Left lung (tissue), 4 donors: ENCODE measurements at regions not wholly inside any gene's neighbourhood (a gene's known extent, or its start where the extent isn't known, plus 50 kb on each side); places are given as distances from the start of the nearest gene placed in this dataset.

Source experiments
- ATAC-seq: fragments of 200-7000 bp; cut with Tn5 transposase; one replicate; pipeline ENCODE4 v1.9.1; 2020; ENCODE audit warnings: moderate library complexity
- DNase-seq, 4 donors: peaks; one replicate each; pipeline ENCODE4 v3.0.0-alpha.2; 2013 to 2020
- H3K27ac ChIP-seq, 2 donors: fragments of 200-600 bp; sonication (generic) in 1 of 2; one replicate each; pipeline versions ENCODE4 v1.5.0 to v1.8.0; 2020 to 2021
- H3K27me3 ChIP-seq, 2 donors: fragments of 200-600 bp; sonication (generic) in 1 of 2; one replicate each; pipeline versions ENCODE4 v1.5.0 to v1.8.0; 2020 to 2021
- H3K36me3 ChIP-seq, 2 donors: fragments of 200-600 bp; sonication (generic) in 1 of 2; one replicate each; pipeline versions ENCODE4 v1.5.0 to v1.8.0; 2020 to 2021
- H3K4me1 ChIP-seq, 2 donors: fragments of 200-600 bp; one replicate each; pipeline ENCODE4 v1.8.0; 2021
- H3K4me3 ChIP-seq, 2 donors: fragments of 200-600 bp; sonication (generic) in 1 of 2; one replicate each; pipeline versions ENCODE4 v1.5.0 to v1.8.0; 2020 to 2021; ENCODE audit warnings: mild to moderate bottlenecking in 1 of 2
- H3K9me3 ChIP-seq, 2 donors: fragments of 200-600 bp; sonication (generic) in 1 of 2; one replicate each; pipeline versions ENCODE4 v1.5.0 to v1.8.0; 2020 to 2021
- intact Hi-C, 2 donors: fragments of 100-400 bp; cut with DNase I; formaldehyde crosslinking; loops; one replicate each; pipeline versions ENCODE4 v1.11.2 to v1.14.2; 2022
- TF ChIP-seq, protein P1 (sequence below), 2 donors: fragments of 200-600 bp; sonication (generic) in 1 of 2; IDR thresholded peaks; one replicate each; pipeline versions ENCODE4 v1.5.0 to v1.8.0; 2021; ENCODE audit warnings: antibody characterized with exemption in 2 of 2
- donor health status: DM: no; HTN: yes; CAD: no.
- donor health status: DM: no; HTN: no; CAD: no.

GRCh38 chr13:43977911-43978310 is 98.2 kb downstream of the LACC1 start:
- H3K36me3 ChIP-seq, result no peaks in the 10 kb centered on the region
- H3K27ac ChIP-seq, result no peak overlapping the region
- intact Hi-C loops, result no loop called here
- TF ChIP-seq, protein P1, sequence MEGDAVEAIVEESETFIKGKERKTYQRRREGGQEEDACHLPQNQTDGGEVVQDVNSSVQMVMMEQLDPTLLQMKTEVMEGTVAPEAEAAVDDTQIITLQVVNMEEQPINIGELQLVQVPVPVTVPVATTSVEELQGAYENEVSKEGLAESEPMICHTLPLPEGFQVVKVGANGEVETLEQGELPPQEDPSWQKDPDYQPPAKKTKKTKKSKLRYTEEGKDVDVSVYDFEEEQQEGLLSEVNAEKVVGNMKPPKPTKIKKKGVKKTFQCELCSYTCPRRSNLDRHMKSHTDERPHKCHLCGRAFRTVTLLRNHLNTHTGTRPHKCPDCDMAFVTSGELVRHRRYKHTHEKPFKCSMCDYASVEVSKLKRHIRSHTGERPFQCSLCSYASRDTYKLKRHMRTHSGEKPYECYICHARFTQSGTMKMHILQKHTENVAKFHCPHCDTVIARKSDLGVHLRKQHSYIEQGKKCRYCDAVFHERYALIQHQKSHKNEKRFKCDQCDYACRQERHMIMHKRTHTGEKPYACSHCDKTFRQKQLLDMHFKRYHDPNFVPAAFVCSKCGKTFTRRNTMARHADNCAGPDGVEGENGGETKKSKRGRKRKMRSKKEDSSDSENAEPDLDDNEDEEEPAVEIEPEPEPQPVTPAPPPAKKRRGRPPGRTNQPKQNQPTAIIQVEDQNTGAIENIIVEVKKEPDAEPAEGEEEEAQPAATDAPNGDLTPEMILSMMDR (IDR thresholded peaks at IDR 0.05), result no peak
- no peaks in the 10 kb centered on the region for H3K27me3 ChIP-seq
- ATAC-seq (no peak), DNase-seq (no peak)
- H3K9me3 ChIP-seq, result no peaks in the 10 kb centered on the region
- no peaks in the 10 kb centered on the region for H3K4me1 ChIP-seq
- no peak overlapping the region for H3K4me3 ChIP-seq

DNA sequence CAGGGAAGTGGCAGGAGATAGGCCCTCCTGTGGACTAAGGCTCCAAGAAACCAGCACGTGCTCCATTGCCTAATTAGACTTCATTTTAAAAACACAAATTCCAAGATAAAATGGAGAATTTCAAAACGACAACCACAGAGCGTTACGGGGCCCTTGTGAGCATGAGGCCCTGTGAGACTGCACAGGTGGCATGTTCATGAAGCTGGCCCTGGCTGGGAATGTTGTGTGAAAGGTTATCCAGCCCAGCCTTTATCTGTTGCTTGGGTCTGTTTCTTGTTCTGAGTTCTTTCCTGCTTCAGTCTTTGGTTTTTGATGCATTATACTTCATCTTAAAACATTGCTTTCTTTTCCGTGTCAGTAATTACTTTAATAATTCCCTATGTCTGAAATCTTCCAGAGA is 99.0 kb downstream of the LACC1 start:
- H3K36me3 ChIP-seq, result no peaks in the 10 kb centered on the region
- TF ChIP-seq, protein P1 (IDR thresholded peaks at IDR 0.05), result no peak
- no peak overlapping the region for H3K27ac ChIP-seq
- ATAC-seq, result no peak
- intact Hi-C loops, result no loop called here
- DNase-seq, result no peak
- H3K4me1 ChIP-seq, result no peaks in the 10 kb centered on the region
- no peak overlapping the region for H3K4me3 ChIP-seq
- H3K9me3 ChIP-seq, result no peaks in the 10 kb centered on the region
- no peaks in the 10 kb centered on the region for H3K27me3 ChIP-seq

GRCh38 chr13:43979492-43979891 is 99.8 kb downstream of the LACC1 start:
- DNase-seq (no peak), ATAC-seq (no peak)
- H3K4me1 ChIP-seq, result no peaks in the 10 kb centered on the region
- H3K36me3 ChIP-seq, result no peaks in the 10 kb centered on the region
- intact Hi-C loops, result no loop called here
- no peaks in the 10 kb centered on the region for H3K9me3 ChIP-seq
- TF ChIP-seq, protein P1 (IDR thresholded peaks at IDR 0.05), result no peak
- no peak overlapping the region for H3K27ac ChIP-seq
- no peak overlapping the region for H3K4me3 ChIP-seq
- no peaks in the 10 kb centered on the region for H3K27me3 ChIP-seq

DNA sequence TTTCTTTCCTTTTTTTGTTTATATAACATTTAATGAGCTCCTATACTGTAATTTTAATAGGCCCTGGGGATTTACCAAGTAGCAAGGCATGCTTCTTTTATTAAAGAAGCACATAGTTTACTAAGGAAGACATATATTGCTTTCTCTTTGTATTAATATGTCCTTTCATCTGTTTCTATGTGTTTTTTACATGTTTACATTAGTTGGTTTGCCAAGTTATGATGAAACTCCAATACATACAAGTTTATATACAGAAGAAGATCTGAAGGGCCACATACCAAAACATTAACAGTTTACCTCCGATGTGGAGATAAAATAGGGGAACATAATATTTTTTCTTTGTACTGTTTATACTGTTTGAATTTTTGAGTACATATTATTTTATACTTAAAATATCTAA is 100.9 kb downstream of the LACC1 start:
- DNase-seq, result no peak
- H3K4me1 ChIP-seq, result no peaks in the 10 kb centered on the region
- no peaks in the 10 kb centered on the region for H3K27me3 ChIP-seq
- no peak overlapping the region for H3K4me3 ChIP-seq
- TF ChIP-seq, protein P1 (IDR thresholded peaks at IDR 0.05), result no peak
- intact Hi-C loops, result no loop called here
- no peak for ATAC-seq
- no peaks in the 10 kb centered on the region for H3K36me3 ChIP-seq
- H3K27ac ChIP-seq, result no peak overlapping the region
- H3K9me3 ChIP-seq, result no peaks in the 10 kb centered on the region

- Histone ChIP-seq H3K4me1 (no peaks in the 10 kb centered on the region), H3K36me3 (no peaks in the 10 kb centered on the region), H3K27ac (no peak overlapping the region), H3K27me3 (no peaks in the 10 kb centered on the region), H3K9me3 (no peaks in the 10 kb centered on the region), H3K4me3 (no peak overlapping the region)
- intact Hi-C loops, result no loop called here
- ATAC-seq (no peak), DNase-seq (no peak)
- TF ChIP-seq, protein P1 (IDR thresholded peaks at IDR 0.05), result no peak
Observed at GRCh38 chr13:43981091-43981490, 101.4 kb downstream of the LACC1 start.
